ENCODE measurements at regions not wholly inside any gene's neighbourhood (a gene's known extent, or its start where the extent isn't known, plus 50 kb on each side); places are given as distances from the start of the nearest gene placed in this dataset.

GRCh38 chr11:26858098-26858497 is 135.8 kb upstream of the FIBIN start:
- FAIRE-seq (no peak), DNase-seq (ENCODE audit: low read depth, low spot score) (no peak)
- Histone ChIP-seq H3K4me1 (ENCODE audit: control insufficient read depth, extremely low read depth, insufficient read depth, low read length) (no peaks in the 10 kb centered on the region), H3K4me2 (ENCODE audit: control insufficient read depth, extremely low read depth, insufficient read depth, low read depth, low read length) (no peak overlapping the region), H3K9me1 (ENCODE audit: control insufficient read depth, extremely low read depth, insufficient read depth, low read length) (no peaks in the 10 kb centered on the region), H3K36me3 (ENCODE audit: control insufficient read depth in 2 of 2, extremely low read depth in 1 of 2, insufficient read depth in 2 of 2, low read length in 2 of 2) (no peaks in the 10 kb centered on the region), H3K27ac (ENCODE audit: control insufficient read depth, insufficient read depth, low read length) (no peak overlapping the region), H2AFZ (ENCODE audit: control insufficient read depth, low read length) (no peak overlapping the region), H3K4me3 (ENCODE audit: control insufficient read depth in 2 of 3, extremely low read depth in 1 of 3, insufficient read depth in 2 of 3, low read depth in 1 of 3, low read length in 3 of 3) (no peak overlapping the region), H3K9ac (ENCODE audit: control insufficient read depth, extremely low read depth, insufficient read depth, low read length) (no peak overlapping the region), H3K27me3 (ENCODE audit: control insufficient read depth, extremely low read depth, insufficient read depth, low read length) (no peaks in the 10 kb centered on the region), H4K20me1 (ENCODE audit: control insufficient read depth, extremely low read depth, insufficient read depth, low read length) (no peaks in the 10 kb centered on the region), H3K9me3 (ENCODE audit: control insufficient read depth, low read depth, low read length) (no peaks in the 10 kb centered on the region), H3K79me2 (ENCODE audit: control insufficient read depth, insufficient read depth, low read length) (no peaks in the 10 kb centered on the region)
- dilution Hi-C loops (cut with MboI; ENCODE audit: extremely low pct_ligation_motif_present, low sequenced_read_pairs) = no loop called here
- no peak for TF ChIP-seq EZH2 (IDR thresholded peaks at IDR 0.05; ENCODE audit: low read length)

- Histone ChIP-seq H4K20me1 (ENCODE audit: control insufficient read depth, extremely low read depth, insufficient read depth, low read length) (no peaks in the 10 kb centered on the region), H3K27ac (ENCODE audit: control insufficient read depth, insufficient read depth, low read length) (no peak overlapping the region), H3K4me1 (ENCODE audit: control insufficient read depth, extremely low read depth, insufficient read depth, low read length) (no peaks in the 10 kb centered on the region), H3K9me3 (ENCODE audit: control insufficient read depth, low read depth, low read length) (no peaks in the 10 kb centered on the region), H3K79me2 (ENCODE audit: control insufficient read depth, insufficient read depth, low read length) (no peaks in the 10 kb centered on the region), H3K9ac (ENCODE audit: control insufficient read depth, extremely low read depth, insufficient read depth, low read length) (no peak overlapping the region), H3K27me3 (ENCODE audit: control insufficient read depth, extremely low read depth, insufficient read depth, low read length) (no peaks in the 10 kb centered on the region), H3K4me2 (ENCODE audit: control insufficient read depth, extremely low read depth, insufficient read depth, low read depth, low read length) (no peak overlapping the region), H3K9me1 (ENCODE audit: control insufficient read depth, extremely low read depth, insufficient read depth, low read length) (no peaks in the 10 kb centered on the region), H3K36me3 (ENCODE audit: control insufficient read depth in 2 of 2, extremely low read depth in 1 of 2, insufficient read depth in 2 of 2, low read length in 2 of 2) (no peaks in the 10 kb centered on the region), H3K4me3 (ENCODE audit: control insufficient read depth in 2 of 3, extremely low read depth in 1 of 3, insufficient read depth in 2 of 3, low read depth in 1 of 3, low read length in 3 of 3) (no peak overlapping the region), H2AFZ (ENCODE audit: control insufficient read depth, low read length) (no peak overlapping the region)
- FAIRE-seq (no peak), DNase-seq (ENCODE audit: low read depth, low spot score) (no peak)
- TF ChIP-seq CTCF (optimal IDR thresholded peaks at IDR 0.05 in 1 of 3, IDR thresholded peaks at IDR 0.05 in 1 of 3, conservative IDR thresholded peaks at IDR 0.05 in 1 of 3; ENCODE audit: extremely low read depth in 1 of 3, insufficient read depth in 2 of 3, low read length in 3 of 3) (no peak), EZH2 (IDR thresholded peaks at IDR 0.05; ENCODE audit: low read length) (no peak)
- dilution Hi-C loops (cut with MboI; ENCODE audit: extremely low pct_ligation_motif_present, low sequenced_read_pairs) = no loop called here
Observed at GRCh38 chr11:26859416-26859815, 134.5 kb upstream of the FIBIN start.

GRCh38 chr11:26860091-26860780 is 133.7 kb upstream of the FIBIN start:
- H2AFZ ChIP-seq (ENCODE audit: control insufficient read depth, low read length) = no peak overlapping the region
- no peaks in the 10 kb centered on the region for H3K27me3 ChIP-seq (ENCODE audit: control insufficient read depth, extremely low read depth, insufficient read depth, low read length)
- H3K4me3 ChIP-seq (ENCODE audit: control insufficient read depth in 2 of 3, extremely low read depth in 1 of 3, insufficient read depth in 2 of 3, low read depth in 1 of 3, low read length in 3 of 3) = no peak overlapping the region
- H3K9me3 ChIP-seq (ENCODE audit: control insufficient read depth, low read depth, low read length) = no peaks in the 10 kb centered on the region
- no peaks in the 10 kb centered on the region for H3K36me3 ChIP-seq (ENCODE audit: control insufficient read depth in 2 of 2, extremely low read depth in 1 of 2, insufficient read depth in 2 of 2, low read length in 2 of 2)
- TF ChIP-seq EZH2 (IDR thresholded peaks at IDR 0.05; ENCODE audit: low read length) (no peak), CTCF (optimal IDR thresholded peaks at IDR 0.05 in 1 of 3, IDR thresholded peaks at IDR 0.05 in 1 of 3, conservative IDR thresholded peaks at IDR 0.05 in 1 of 3; ENCODE audit: extremely low read depth in 1 of 3, insufficient read depth in 2 of 3, low read length in 3 of 3) (no peak)
- no peaks in the 10 kb centered on the region for H3K9me1 ChIP-seq (ENCODE audit: control insufficient read depth, extremely low read depth, insufficient read depth, low read length)
- no peaks in the 10 kb centered on the region for H4K20me1 ChIP-seq (ENCODE audit: control insufficient read depth, extremely low read depth, insufficient read depth, low read length)
- DNase-seq (ENCODE audit: low read depth, low spot score) = no peak
- FAIRE-seq = no peak
- no peaks in the 10 kb centered on the region for H3K4me1 ChIP-seq (ENCODE audit: control insufficient read depth, extremely low read depth, insufficient read depth, low read length)
- no peak overlapping the region for H3K4me2 ChIP-seq (ENCODE audit: control insufficient read depth, extremely low read depth, insufficient read depth, low read depth, low read length)
- no peak overlapping the region for H3K27ac ChIP-seq (ENCODE audit: control insufficient read depth, insufficient read depth, low read length)
- H3K9ac ChIP-seq (ENCODE audit: control insufficient read depth, extremely low read depth, insufficient read depth, low read length) = no peak overlapping the region
- dilution Hi-C loops (cut with MboI; ENCODE audit: extremely low pct_ligation_motif_present, low sequenced_read_pairs) = no loop called here
- no peaks in the 10 kb centered on the region for H3K79me2 ChIP-seq (ENCODE audit: control insufficient read depth, insufficient read depth, low read length)
